ENCODE measurements at regions not wholly inside any gene's neighbourhood (a gene's known extent, or its start where the extent isn't known, plus 50 kb on each side); places are given as distances from the start of the nearest gene placed in this dataset.

- TF ChIP-seq EZH2phosphoT487 (conservative IDR thresholded peaks at IDR 0.05; ENCODE audit: low read length) (no peak), CTCF (IDR thresholded peaks at IDR 0.05; ENCODE audit: insufficient read depth, low read length, poor library complexity, severe bottlenecking) (no peak)
Measured at GRCh38 chr6:88538130-88538706, 372.1 kb upstream of the CNR1 start.
